ENCODE measurements at regions not wholly inside any gene's neighbourhood (a gene's known extent, or its start where the extent isn't known, plus 50 kb on each side); places are given as distances from the start of the nearest gene placed in this dataset.
"Not testable (repeated sequence)": the region's sequence is repeated elsewhere in the genome, so short reads cannot be mapped to it uniquely, and the experiment has no call there.

DNA sequence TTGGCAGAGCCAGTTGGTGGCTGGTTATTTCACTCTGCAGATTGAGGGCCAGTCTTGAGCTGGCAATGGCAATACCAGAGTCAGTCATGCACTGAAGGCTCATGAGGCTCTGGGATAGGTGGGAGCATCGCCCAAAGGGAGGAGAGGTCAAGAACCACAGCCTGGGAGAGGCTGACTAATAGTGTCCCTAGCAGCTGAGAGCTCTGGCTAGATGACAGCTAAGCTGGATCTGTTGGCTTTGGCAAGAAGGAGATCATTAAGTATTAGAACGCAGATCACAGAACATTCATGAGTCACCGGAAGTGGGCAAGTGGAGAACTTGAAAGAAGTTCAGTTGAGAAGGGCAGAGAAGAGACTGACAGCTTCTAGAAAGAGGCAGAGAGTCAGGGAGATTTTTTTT lies 521.1 kb downstream of the NR2F2 start:
- no peak for DNase-seq

DNA sequence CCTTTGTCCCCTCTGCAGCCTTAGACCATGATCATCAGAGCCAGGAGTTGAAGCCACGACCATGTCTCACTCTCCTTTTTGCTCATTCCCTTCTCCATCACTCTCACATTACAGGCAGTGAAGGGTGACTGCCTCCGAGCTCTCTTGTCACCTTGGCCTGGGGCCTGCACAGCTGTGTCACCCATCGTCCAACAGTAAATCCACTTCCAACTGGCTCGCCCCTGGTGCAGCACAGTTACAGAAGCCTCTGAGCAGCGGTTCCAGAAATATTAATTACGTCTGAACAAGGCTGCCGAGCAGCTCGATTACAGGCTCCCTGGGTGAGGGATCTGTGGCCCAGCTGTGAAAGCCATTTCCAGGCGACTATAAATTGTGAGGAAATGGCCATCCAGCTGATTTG lies 528.2 kb downstream of the NR2F2 start:
- no peak for DNase-seq

GRCh38 chr15:96860741-96861140 lies 530.2 kb downstream of the NR2F2 start:
- no peak for DNase-seq

DNA sequence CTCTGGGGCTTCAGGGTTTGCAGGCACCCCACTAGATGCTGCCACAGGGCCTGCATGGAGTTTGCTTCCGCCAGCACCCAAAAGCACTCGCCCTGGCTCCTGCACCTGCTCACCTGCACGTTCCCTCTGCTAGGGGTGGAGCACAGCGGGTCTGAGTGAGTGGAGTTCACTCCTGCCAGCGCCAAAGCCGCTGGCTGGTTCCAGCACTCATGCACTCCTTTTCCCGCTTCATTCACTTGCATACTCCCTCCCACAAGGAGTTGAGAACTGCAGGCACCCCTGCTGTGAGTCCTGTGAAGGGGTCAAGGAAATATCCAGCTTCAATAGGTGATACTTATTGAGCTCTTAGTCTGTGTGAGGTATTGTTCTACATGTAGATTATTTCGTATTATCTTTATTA lies 537.5 kb downstream of the NR2F2 start:
- DNase-seq, result no peak

GRCh38 chr15:96869122-96869521 lies 538.6 kb downstream of the NR2F2 start:
- DNase-seq, result no peak

DNA sequence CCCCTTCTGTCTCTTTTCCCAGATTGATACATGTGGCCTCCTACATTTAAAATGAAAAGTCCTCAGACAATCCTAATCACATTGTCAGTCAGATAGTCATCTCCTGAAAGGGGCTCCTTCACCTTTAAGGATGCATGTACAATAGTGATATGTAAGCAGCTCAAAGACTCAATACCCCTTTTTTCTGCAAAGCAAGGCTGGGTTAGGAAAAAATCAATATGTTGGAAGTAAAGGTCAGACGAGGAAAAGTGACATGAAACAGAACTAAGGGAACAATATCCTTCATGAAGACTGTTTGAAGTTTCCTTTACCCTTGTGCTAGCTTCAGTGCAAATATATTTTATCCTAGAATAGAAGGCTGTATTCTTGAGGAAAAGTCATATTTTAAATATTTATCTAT lies 539.3 kb downstream of the NR2F2 start:
- DNase-seq, result no peak

GRCh38 chr15:96870580-96870979 lies 540.1 kb downstream of the NR2F2 start:
- DNase-seq, result no peak

DNA sequence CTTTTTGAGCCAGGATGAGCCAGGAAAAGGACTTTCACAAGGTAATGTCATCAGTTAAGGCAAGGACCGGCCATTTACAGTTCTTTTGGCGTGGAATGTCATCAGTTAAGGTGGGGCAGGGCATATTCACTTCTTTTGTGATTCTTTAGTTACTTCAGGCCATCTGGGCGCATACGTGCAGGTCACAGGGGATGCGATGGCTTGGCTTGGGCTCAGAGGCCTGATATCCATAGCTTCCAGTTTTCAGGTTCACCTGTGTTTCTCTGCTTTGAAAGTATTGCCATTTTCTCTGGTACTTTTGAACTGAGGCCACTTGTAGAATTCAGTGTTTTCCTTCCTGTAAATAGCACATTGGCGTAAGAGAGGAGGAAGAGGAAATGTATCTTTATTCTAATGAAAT lies 546.9 kb downstream of the NR2F2 start:
- not testable (repeated sequence) for DNase-seq

GRCh38 chr15:96878129-96878528 lies 547.6 kb downstream of the NR2F2 start:
- no peak for DNase-seq

GRCh38 chr15:96882121-96882772 lies 551.7 kb downstream of the NR2F2 start:
- no peak for DNase-seq

GRCh38 chr15:96887730-96888129 lies 557.2 kb downstream of the NR2F2 start:
- no peak for DNase-seq

- no peak for DNase-seq
These were observed 558.3 kb downstream of the NR2F2 start for GRCh38 chr15:96888764-96889163.

DNA sequence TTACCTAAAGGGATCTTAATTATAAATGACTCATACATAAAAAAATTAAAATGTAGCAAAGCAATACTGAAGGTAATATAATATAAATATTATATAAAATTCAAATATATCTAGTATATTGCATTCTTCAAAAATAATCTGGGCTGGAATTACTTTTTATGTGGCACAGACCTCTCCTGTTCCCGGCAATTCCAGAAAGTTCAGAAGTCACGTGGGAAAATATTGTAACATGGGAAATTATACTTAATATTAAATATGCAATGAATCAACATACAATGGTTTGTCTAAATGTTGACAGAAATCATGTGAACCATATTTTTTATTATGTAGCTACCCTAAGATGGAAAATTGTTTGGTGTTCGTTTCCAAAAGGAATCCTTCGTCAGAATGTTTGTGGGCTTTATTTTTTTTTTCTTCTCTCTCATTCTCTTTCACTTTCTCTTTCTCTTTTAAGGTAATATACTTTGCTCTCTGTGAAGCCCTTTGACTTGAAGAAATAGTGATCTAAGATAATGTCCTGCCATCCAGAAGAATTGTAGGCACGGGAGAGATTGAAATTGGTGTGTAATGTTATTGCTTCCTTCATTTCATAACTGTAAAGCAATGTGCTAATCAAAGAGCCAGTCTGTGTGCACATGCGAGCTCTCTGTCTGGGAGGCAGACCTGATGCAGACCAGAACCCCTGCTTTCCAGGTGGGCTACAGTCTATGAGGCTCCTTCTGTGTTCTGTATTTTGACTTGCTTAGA lies 559.4 kb downstream of the NR2F2 start:
- DNase-seq, result no peak

- DNase-seq, result no peak
These were observed 560.5 kb downstream of the NR2F2 start for GRCh38 chr15:96891046-96891445.

DNA sequence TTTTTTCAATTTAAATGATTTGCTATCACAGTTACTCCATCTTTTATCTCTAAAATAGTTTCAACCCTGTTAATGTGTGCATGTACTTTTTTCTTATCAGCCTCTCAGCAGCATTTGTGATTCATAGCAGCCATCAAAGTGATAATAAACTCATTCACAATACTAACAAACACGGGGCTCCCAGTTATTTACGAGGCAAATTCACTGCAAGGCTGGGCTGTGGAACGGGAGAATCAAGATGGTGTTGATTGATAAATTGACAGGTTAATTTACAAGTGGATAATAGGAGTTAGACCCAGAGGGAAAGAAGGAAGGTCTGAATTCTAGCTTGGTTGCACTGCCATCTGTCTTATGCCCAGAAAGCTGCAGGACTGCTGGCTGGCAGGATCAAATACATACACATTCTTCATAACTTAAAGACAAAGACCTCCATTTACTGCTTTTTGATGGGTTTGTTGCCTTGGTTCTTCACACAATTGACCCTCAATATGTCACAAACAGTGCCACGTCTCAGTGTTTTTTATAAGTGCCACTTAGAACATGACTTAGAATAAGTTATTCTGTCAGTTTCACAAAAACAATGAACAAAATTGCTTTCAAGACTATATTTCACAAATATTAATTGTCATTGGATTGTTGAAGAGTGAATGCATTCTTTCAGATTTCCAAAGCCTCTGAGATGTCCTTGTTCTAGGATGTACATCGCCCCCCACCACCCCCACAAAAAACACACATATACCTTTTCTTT lies 562.8 kb downstream of the NR2F2 start:
- DNase-seq, result no peak

DNA sequence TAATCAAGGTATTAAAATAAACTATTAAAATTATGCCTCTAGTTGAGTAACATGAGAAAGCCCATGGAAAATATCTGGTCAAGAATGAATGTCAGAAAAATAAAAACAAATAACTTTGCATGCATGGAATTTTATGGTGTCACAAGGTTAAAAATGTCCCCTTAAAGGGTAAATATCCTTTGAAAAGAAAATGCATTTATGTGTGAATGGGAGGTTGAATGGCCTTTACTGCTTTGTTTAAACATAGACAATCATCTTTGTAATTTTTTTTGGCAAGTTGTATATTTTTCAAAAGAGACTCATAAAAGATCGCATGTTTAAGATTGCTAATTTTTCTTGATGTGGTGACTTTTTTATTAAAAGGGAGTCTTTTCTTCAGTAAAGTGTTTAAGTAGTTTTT lies 564.2 kb downstream of the NR2F2 start:
- DNase-seq, result no peak

DNA sequence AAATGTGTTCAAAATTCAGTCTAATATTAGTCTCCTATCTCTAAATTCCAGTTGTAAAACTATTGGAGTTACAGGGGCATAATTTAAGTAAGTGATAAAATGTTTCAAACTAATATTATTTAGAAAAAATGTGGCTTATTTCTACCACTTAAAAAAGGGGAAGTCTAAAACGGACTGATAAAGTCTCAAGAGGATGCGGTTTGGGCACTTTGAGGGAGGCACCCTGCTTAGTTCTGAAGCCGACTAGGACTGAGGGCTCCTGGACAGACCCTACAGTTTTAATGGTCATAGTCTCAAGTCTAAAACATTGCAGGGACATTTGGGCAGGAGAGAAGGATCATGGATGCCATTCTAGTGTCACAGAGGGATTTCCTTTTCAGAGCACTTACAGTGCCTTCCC lies 566.3 kb downstream of the NR2F2 start:
- no peak for DNase-seq

GRCh38 chr15:96914081-96914480 lies 583.6 kb downstream of the NR2F2 start:
- DNase-seq, result no peak

GRCh38 chr15:96916750-96917149 lies 586.2 kb downstream of the NR2F2 start:
- no peak for DNase-seq

DNA sequence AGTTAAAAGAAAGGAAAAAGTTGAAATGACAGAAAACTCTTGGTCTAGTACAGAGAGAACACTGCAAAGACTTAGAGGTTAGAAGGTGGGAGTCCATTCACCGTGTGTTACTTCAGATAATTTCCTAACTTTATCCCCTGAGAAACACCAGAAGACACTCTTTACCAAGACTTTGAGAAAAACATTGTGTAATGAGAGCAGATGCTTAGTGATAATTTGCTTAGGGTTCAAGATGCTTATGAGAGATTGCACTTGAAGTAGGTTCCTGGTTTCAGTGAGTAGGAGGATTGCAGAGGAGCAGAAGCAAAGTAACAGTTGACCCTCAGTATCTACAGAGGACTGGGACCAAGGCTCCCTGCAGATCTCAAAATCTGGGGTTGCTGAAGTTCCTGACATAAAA lies 594.1 kb downstream of the NR2F2 start:
- DNase-seq, result no peak

- DNase-seq, result no peak
These were observed 617.1 kb downstream of the NR2F2 start for GRCh38 chr15:96947296-96948229.

DNA sequence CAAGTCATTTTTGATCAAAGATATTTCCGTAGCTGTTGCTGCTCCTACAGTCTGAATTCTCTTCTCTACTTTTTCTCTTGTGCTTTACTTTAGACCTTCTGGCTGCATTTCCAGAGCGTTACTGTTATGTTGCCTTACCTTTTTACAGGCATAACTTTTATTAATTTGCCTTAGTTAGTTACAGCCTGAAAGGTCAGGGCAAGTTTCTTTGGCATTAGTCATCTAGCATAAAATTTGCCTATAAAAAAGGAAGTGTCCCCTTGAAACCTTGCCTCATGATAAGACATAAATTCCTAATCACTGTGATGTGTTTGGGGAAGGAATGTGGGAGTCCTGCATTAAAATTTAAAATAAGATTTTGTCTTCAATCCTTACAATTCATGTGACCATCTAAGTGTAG lies 618.5 kb downstream of the NR2F2 start:
- no peak for DNase-seq

DNA sequence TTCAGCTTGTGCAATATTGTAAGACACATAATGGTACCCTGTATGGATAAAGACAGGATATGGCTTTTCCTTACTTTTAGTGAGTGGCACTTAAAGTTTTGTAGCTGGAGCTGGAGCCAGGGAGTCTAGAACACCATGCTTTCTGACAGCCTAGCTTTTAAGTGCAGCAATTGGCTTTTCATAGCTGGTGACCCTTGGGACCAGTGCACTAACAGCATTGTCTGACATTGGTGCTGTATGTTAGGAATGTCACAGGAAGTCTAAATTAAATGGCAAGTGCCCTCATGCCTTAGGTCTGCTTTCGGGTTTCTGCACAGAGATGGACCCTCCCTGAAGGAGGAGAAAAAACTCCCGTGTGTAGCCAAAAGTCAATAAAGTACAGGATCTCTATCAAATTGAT lies 628.2 kb downstream of the NR2F2 start:
- DNase-seq, result no peak
